Lower leg skin (tissue), 3 donors: ENCODE measurements at regions not wholly inside any gene's neighbourhood (a gene's known extent, or its start where the extent isn't known, plus 50 kb on each side); places are given as distances from the start of the nearest gene placed in this dataset.

Source experiments
- CTCF ChIP-seq, 3 donors: fragments of 450-650 bp; IDR thresholded peaks; one replicate each; pipeline ENCODE4 v1.5.1; 2016; ENCODE audit warnings: antibody characterized with exemption in 3 of 3, mild to moderate bottlenecking in 3 of 3, moderate library complexity in 2 of 3
- POLR2A ChIP-seq, 2 donors: fragments of 450-650 bp; IDR thresholded peaks; one replicate each; pipeline ENCODE4 v1.6.1; 2016 to 2017; ENCODE audit warnings: antibody characterized with exemption in 2 of 2, mild to moderate bottlenecking in 1 of 2, moderate library complexity in 1 of 2

GRCh38 chr11:119977881-119978280, 160.0 kb downstream of the TRIM29 start:
- TF ChIP-seq CTCF (IDR thresholded peaks at IDR 0.05) (no peak), POLR2A (IDR thresholded peaks at IDR 0.05) (no peak)
